Stimulated activated naive CD4-positive, alpha-beta T cell (primary cell): ENCODE measurements at regions not wholly inside any gene's neighbourhood (a gene's known extent, or its start where the extent isn't known, plus 50 kb on each side); places are given as distances from the start of the nearest gene placed in this dataset.
A peak's percentile ranks its signal among the peaks of the same experiment; 100 is the strongest.
"Not testable (repeated sequence)": the region's sequence is repeated elsewhere in the genome, so short reads cannot be mapped to it uniquely, and the experiment has no call there.

Experiments used
- DNase-seq, 6 experiments: peaks; one replicate each; lab custom pipeline; 2025; lab: John Stamatoyannopoulos, UW

DNA sequence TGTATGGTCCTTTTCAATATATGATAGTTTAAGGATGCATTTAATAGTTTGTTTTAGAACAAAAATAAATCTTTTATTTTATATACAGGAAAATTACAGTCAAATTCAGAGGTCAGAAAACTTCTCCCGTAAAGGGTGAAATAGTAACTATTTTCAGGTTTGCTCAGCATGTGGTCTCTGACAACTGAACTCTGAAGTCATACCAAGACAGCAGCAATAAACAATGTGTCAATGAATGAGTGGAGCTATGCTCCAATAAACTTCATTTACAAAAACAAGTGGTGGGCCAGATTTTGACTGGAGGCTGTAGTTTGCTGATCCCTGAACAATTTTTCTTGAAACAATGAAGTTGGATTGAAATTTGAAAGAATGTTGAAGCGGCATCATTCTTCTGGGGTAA is 123.6 kb downstream of the ZNF248 start:
- no peak for DNase-seq

DNA sequence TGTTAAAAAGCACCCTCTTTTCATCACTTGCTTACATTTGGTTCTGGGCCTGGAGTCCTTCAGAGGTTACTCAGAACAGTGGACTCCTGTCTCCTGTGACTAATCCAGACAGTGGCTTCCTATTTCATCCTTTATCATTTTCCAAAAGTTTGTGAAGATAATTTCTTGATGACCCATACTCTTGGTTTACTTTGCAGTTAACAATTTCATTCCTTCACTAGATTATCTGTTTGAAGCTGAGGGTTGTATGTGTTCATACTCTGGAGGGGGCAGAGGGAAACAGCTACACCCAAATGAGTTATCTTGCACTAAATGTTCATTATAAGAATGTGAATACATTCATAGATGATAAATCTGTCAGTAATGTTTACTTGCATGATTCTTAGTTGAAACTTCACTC is 124.7 kb downstream of the ZNF248 start:
- DNase-seq: no peak

GRCh38 chr10:37728830-37729229 is 128.6 kb downstream of the ZNF248 start:
- no peak for DNase-seq

DNA sequence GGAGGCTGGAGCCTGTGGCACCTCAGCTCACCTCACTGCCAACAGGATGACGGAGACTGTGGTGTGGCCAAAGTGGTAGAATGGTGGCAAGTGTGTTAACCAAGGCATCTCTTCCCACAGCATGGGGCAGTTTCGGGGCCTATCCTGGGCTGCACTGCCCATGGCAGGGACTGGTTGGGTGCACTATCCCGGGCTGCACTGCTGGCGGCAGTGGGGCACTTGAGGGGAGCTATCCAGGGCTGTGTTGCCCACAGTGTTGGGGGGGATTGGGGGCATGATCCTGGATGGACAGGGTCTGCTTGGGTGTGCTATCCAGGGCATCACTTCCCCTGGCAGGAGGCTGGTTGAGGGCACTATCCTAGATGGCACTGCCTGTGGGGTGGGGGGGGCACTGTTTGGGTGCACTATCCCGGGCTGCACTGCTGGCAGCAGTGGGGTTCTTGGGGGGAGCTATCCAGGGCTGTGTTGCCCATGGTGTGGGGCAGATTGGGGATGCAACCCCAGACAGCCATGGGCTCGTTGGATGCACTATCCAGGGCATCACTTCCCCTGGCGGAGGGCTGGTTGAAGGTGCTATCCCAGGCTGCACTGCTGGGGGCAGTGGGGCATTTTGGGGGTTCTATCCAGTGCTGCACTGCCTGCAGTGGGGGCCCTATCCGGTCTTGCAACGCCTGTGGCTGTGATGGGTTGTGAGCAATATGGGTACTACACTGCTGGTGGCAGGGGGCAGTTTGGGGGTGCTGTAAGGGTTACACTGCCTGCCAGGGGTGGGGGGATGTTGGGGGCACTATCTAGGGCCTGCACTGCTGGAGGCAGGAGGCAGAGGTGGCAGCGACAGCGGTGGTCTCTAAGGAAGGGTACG is 129.7 kb downstream of the ZNF248 start:
- DNase-seq: no peak

GRCh38 chr10:37721100-37721499 is 136.3 kb downstream of the ZNF248 start:
- no peak for DNase-seq

GRCh38 chr10:37718060-37718459 is 139.3 kb downstream of the ZNF248 start:
- not testable (repeated sequence) for DNase-seq

GRCh38 chr10:37713642-37714041 is 143.8 kb downstream of the ZNF248 start:
- DNase-seq: no peak

DNA sequence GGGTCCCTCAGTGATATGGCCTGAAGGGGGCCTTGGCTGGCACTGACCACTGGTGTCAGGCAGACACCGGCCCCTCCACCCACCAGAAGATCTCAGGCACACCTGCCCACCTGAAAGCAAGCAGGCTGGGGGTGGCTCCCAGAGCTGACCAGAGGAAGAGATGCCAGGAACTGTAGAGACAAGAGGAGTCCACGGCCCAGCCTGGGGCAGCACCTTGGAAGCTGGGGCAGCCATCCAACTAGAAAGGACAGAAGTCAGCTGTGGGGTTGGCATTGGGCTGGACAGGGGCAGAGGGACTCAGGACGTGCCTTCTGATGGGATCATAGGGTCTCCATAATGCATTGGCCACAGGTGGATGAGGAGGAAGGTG is 144.3 kb downstream of the ZNF248 start:
- DNase-seq: no peak

DNA sequence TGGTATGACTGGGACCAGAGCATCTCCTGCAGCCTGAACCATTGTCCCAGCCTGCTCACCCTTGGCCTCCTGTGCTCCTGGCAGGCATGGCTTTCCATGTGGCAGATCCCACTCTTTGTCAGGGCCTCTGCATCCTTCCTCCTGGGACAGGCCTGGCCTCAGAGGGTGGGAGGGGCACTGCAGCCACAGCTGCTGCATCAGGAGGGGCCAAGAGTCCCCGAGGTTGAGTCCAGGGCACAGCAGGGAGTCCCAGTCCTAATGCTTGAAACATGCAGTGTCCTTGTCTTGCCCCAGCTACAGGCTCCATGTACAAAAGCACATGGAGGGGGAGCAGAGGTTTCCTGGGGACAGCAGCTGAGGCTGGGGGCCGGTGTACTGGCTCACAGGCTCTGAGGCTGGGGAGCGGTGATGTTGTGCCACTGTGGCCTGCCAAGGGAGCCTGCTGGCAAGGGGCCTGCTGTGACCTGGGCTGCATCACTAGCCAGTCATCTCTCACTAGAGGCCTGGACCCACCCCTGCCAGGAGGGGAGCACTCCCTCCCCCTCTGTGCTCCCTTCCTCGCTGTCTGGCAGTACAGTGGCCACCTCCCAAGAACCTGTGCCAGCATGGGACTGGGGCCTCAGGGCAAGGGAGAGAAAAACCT is 144.8 kb downstream of the ZNF248 start:
- DNase-seq: no peak

GRCh38 chr10:37711617-37712488 is 145.6 kb downstream of the ZNF248 start:
- DNase-seq: peak in 3 of 6 experiments; percentile 3 to 46 (median 12)

DNA sequence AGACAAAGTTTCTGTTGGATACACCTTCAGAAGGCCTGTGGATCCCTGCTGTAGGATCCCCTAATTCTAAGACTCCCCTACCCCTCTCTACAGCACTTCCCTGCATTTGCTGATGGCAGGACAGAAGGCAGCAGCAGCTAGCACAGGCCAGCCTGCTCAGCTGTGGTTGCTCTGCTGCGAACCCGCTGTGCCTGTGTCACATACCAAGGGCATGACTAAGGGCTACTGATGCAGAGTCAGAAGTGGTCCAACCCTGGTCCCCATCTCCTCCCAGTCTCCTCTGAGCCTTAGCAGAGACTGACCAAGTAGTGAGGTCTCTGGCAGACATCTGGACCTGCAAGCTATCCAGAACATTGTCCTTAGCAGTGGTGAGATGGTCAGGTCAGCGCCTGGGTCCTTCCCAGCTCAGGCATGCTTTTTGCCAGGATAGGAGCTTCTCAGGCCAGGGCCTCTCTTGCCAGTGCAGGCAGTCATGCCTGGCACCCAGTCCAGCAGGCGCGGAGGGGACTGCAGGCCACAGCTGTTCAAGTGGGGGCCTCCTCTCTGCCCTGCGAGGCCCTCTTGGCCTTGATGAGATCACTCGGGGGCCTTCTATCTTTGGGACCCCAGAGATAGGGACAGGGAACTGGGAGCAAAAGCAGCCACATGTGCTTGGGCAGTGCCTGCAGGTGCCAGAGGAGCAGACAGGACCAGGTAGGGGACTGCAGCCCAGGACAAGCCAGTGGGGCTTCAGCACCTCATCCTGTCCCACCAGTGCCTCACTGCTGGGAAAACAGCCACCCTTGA is 146.4 kb downstream of the ZNF248 start:
- no peak for DNase-seq

- DNase-seq: no peak
These were observed 149.4 kb downstream of the ZNF248 start for GRCh38 chr10:37707829-37708578.

DNA sequence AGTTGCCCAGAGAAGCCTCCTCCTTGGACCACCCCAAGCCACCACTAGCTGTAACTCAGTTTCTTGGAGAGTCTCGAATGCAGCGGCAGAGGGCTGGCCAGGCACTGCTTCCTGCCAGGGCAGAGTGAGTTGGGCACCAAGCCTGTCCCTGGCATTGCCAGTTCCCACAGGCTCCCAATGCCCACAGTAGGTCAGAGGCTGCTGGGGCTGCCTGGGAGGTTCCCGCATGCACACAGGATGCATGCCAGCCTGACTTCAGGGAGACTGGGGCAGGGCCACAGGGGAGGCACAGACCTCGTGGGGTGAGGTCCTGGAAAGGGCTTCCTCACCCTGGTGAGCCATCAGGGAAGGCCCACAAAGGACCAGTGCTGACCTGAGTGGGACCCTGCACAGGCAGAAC is 152.8 kb downstream of the ZNF248 start:
- DNase-seq: no peak

DNA sequence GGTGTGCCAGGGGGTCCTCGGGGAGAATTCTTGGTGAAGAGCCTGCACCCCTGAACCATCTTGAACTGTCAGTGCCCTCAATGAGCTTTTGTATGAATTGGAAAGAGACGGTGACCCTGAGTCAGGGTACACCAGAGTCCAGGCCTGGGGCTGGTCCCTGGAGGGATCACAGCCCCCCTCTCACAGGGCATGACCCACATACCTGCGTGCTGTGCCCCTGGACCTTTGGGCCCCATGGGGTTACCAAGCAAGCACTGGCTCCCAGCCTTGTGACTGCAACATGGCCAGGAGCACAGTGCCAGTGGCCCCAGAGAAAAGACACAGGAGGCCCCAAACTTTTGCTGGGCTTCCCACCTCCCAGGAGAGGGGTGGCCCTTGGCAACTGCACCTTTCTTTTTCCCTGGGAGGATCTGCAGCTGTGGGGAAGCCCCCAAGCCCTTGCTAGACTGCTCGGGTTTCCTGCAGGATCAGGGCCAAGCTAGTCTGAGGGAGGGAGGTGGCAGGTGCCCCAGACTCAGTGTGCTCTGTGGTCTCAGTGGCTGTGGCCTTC is 153.5 kb downstream of the ZNF248 start:
- DNase-seq: no peak

DNA sequence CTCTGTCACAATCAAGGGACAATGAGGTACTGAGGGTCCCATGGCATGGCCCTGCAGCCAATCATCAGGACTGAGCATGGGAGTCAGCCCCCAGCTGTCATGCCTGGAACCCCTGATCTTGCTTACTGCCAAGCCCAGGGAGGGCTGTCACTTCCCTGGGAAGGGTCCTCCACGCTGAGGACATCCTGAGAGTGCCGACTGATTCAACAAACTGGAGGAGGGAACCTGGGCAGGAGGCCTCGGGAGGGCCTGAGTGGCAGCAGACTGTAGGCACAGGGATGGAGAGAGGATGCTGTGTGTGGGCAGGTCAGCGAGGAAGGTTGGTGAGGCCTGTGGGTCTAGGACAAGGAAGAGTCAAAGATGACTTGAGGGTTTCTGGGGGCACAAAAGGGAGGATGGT is 154.3 kb downstream of the ZNF248 start:
- no peak for DNase-seq

DNA sequence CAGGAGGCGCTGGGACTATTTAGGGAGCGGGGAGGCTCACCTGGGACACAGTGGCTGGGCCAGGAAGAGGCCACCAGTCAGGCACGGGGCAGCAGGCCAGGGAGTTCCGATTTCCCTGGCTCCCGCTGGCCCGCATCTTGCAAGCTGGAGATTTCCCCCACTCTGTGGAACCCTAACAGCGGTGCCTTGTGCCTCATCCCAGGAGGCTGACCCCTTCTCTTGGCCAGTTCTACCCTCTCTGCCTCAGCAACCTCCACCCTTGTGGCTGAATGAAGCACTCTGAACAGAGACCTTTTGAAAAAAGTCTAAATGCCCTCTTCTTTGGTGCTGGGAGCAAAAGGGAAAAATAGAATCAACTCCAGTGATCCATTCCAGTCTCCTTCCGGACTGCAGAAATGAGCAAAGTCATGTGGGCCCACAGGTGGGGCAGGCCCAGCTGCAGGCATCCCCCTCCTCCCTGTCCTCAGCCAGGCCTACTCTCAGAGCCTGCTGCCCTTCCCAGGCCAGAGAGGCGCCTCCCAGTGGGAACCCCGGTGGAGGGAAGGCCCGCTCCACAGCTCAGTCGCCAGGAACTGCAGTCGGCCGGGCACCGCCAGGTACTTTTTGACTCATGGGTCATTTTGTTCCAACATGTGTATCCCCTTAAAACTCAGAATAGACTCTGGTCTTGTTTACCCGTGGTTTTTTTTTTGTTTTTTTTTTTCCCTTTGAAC is 155.5 kb downstream of the ZNF248 start:
- no peak for DNase-seq

DNA sequence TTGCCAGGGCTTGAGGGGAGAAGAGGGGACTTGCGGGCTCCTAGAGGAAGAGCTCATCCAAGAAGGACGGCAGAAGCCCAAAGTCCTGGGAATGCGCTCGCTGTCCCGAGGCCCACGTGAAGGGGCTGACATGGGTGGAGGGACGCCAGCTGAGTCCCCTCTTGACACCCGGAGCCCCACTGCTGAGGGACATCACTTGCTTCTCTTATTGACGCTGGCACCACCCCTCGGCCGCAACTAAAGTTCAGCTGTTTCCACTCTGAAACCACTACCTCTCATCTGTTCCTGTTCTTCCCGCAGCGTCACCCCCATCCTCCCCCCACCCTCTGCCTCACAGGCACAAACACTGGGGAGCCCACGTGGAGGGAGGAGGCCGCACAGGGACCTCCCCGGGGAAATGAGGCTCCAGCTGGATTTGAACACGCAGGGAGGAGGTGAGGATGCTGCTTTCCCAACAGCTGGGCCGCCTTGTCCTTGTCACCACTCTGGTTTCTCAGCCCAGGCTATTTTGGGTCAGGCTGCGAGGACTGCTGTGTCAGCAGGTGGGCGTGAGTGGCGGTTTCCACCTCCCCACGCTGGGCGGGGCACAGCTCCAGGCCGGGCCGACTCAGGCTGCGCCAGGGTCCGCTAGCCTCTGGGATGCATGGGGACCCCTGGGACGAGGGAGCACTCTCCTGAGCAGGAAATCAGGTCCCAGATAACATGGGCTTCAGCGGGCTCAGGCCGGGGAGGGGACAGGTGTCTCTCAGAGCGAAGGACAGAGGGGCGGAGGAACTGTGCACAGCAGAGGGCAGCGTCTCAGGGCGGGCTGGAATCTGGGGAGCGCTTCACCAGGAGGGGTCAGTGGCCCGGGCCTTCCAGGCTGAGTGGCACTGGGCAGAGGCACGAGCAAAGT is 156.3 kb downstream of the ZNF248 start:
- DNase-seq: no peak

- DNase-seq: no peak
These were observed 169.8 kb downstream of the ZNF248 start for GRCh38 chr10:37687581-37687980.
